Glutamatergic neuron (in vitro differentiated cells): ENCODE measurements at regions not wholly inside any gene's neighbourhood (a gene's known extent, or its start where the extent isn't known, plus 50 kb on each side); places are given as distances from the start of the nearest gene placed in this dataset.

Experiments
- DNase-seq: peaks from one replicate; pipeline ENCODE4 v3.0.0; 2022
- H3K27ac Mint-ChIP-seq: one replicate; pipeline ENCODE4 v1.8.0; 2020; ENCODE audit warnings: mild to moderate bottlenecking, mixed read lengths, inconsistent platforms; ENCODE audit not compliant: unreplicated experiment
- H3K27me3 Mint-ChIP-seq: one replicate; pipeline ENCODE4 v1.8.0; 2020; ENCODE audit warnings: mild to moderate bottlenecking, moderate library complexity, mixed read lengths, inconsistent platforms; ENCODE audit not compliant: unreplicated experiment
- H3K36me3 Mint-ChIP-seq: one replicate; pipeline ENCODE4 v1.8.0; 2020; ENCODE audit warnings: mild to moderate bottlenecking, mixed read lengths, inconsistent platforms; ENCODE audit not compliant: unreplicated experiment
- H3K4me1 Mint-ChIP-seq: one replicate; pipeline ENCODE4 v1.8.0; 2020; ENCODE audit warnings: mild to moderate bottlenecking, low read depth, mixed read lengths, inconsistent platforms; ENCODE audit not compliant: unreplicated experiment
- H3K4me3 Mint-ChIP-seq: one replicate; pipeline ENCODE4 v1.8.0; 2020; ENCODE audit warnings: mild to moderate bottlenecking, mixed read lengths, inconsistent platforms; ENCODE audit not compliant: unreplicated experiment
- H3K9me3 Mint-ChIP-seq: one replicate; pipeline ENCODE4 v1.8.0; 2020; ENCODE audit warnings: mild to moderate bottlenecking, moderate library complexity, mixed read lengths, inconsistent platforms; ENCODE audit not compliant: unreplicated experiment
- CTCF ChIP-seq: fragments of 200-600 bp; sonication (generic); IDR thresholded peaks from one replicate; pipeline ENCODE4 v1.5.0; 2021; ENCODE audit not compliant: partially characterized antibody, unreplicated experiment

GRCh38 chr22:49510718-49511117 is 317.0 kb downstream of the BRD1 start:
- TF ChIP-seq CTCF: no peak
- H3K27me3 Mint-ChIP-seq: peaks cover 4% of the 10 kb centered on the region
- H3K4me1 Mint-ChIP-seq: no peaks in the 10 kb centered on the region
- no peak overlapping the region for H3K27ac Mint-ChIP-seq
- H3K4me3 Mint-ChIP-seq: no peak overlapping the region
- DNase-seq: no peak
- H3K36me3 Mint-ChIP-seq: peaks cover 10% of the 10 kb centered on the region
- peaks cover 12% of the 10 kb centered on the region for H3K9me3 Mint-ChIP-seq

- H3K4me1 Mint-ChIP-seq: no peaks in the 10 kb centered on the region
- TF ChIP-seq CTCF: no peak
- peaks cover 4% of the 10 kb centered on the region for H3K27me3 Mint-ChIP-seq
- no peak for DNase-seq
- peaks cover 14% of the 10 kb centered on the region for H3K9me3 Mint-ChIP-seq
- peaks cover 10% of the 10 kb centered on the region for H3K36me3 Mint-ChIP-seq
- H3K4me3 Mint-ChIP-seq: no peak overlapping the region
- H3K27ac Mint-ChIP-seq: no peak overlapping the region
Observed at GRCh38 chr22:49509016-49509415, 318.7 kb downstream of the BRD1 start.

GRCh38 chr22:49508561-49508960 is 319.1 kb downstream of the BRD1 start:
- peaks cover 4% of the 10 kb centered on the region for H3K27me3 Mint-ChIP-seq
- peaks cover 8% of the 10 kb centered on the region for H3K36me3 Mint-ChIP-seq
- no peak overlapping the region for H3K4me3 Mint-ChIP-seq
- H3K9me3 Mint-ChIP-seq: peaks cover 14% of the 10 kb centered on the region
- no peak for TF ChIP-seq CTCF
- H3K4me1 Mint-ChIP-seq: no peaks in the 10 kb centered on the region
- H3K27ac Mint-ChIP-seq: no peak overlapping the region
- DNase-seq: no peak

- TF ChIP-seq CTCF: no peak
- DNase-seq: no peak
- Mint-ChIP-seq H3K27ac (no peak overlapping the region), H3K27me3 (peaks cover 4% of the 10 kb centered on the region), H3K4me1 (no peaks in the 10 kb centered on the region), H3K9me3 (peaks cover 14% of the 10 kb centered on the region), H3K4me3 (no peak overlapping the region), H3K36me3 (peaks cover 5% of the 10 kb centered on the region)
Observed at GRCh38 chr22:49507607-49508292, 319.9 kb downstream of the BRD1 start.

GRCh38 chr22:49506010-49506400 is 321.7 kb downstream of the BRD1 start:
- DNase-seq: no peak
- Mint-ChIP-seq H3K36me3 (peaks cover 2% of the 10 kb centered on the region), H3K9me3 (peaks cover 18% of the 10 kb centered on the region), H3K4me3 (no peak overlapping the region), H3K27ac (no peak overlapping the region), H3K27me3 (peaks cover 2% of the 10 kb centered on the region), H3K4me1 (no peaks in the 10 kb centered on the region)
- no peak for TF ChIP-seq CTCF
